OCI-LY3 (cell line): ENCODE measurements at regions not wholly inside any gene's neighbourhood (a gene's known extent, or its start where the extent isn't known, plus 50 kb on each side); places are given as distances from the start of the nearest gene placed in this dataset.

Experiments
- CTCF ChIP-seq: fragments of 200-600, 300-600 bp; sonication (generic); IDR thresholded peaks from 2 replicates; pipeline ENCODE4 v1.5.1; 2014; ENCODE audit warnings: antibody characterized with exemption, low read length, low read depth
- EZH2phosphoT487 ChIP-seq: fragments of 200-600 bp; shearing (Covaris generic); IDR thresholded peaks from 2 replicates; pipeline ENCODE4 v1.6.1; 2018; ENCODE audit warnings: antibody characterized with exemption, mixed run types, low read depth

GRCh38 chr6:126156973-126157372 is 170.6 kb downstream of the TRMT11 start:
- no peak for TF ChIP-seq CTCF
- no peak for TF ChIP-seq EZH2phosphoT487
